ES-I3 (cell line): ENCODE measurements at regions not wholly inside any gene's neighbourhood (a gene's known extent, or its start where the extent isn't known, plus 50 kb on each side); places are given as distances from the start of the nearest gene placed in this dataset.

ENCODE experiments used
- H3K36me3 ChIP-seq: 2 replicates; pipeline ENCODE4 v1.6.1; 2013; ENCODE audit warnings: mild to moderate bottlenecking, low read length, control low read depth, moderate library complexity; ENCODE audit not compliant: insufficient read depth
- H3K4me1 ChIP-seq: 2 replicates; pipeline ENCODE4 v1.6.1; 2013; ENCODE audit warnings: mild to moderate bottlenecking, control low read depth, low read length; ENCODE audit not compliant: insufficient read depth
- H3K9ac ChIP-seq: 2 replicates; pipeline ENCODE4 v1.6.1; 2013; ENCODE audit warnings: low read depth, mild to moderate bottlenecking, low read length, moderate library complexity
- H3K9me3 ChIP-seq: 2 replicates; pipeline ENCODE4 v1.6.1; 2013; ENCODE audit warnings: mild to moderate bottlenecking, low read length, moderate library complexity; ENCODE audit not compliant: control insufficient read depth, insufficient read depth

GRCh38 chr5:28917631-28918030, 1879.2 kb upstream of the CDH9 start:
- Histone ChIP-seq H3K36me3 (no peaks in the 10 kb centered on the region), H3K9ac (no peak overlapping the region), H3K9me3 (no peaks in the 10 kb centered on the region)

GRCh38 chr5:28914297-28914696, 1875.9 kb upstream of the CDH9 start:
- H3K36me3 ChIP-seq: no peaks in the 10 kb centered on the region

More at GRCh38 chr5:28917631-28918030, 1879.2 kb upstream of the CDH9 start:
- H3K4me1 ChIP-seq: no peaks in the 10 kb centered on the region; the same call in 1 of the 2 replicates

DNA sequence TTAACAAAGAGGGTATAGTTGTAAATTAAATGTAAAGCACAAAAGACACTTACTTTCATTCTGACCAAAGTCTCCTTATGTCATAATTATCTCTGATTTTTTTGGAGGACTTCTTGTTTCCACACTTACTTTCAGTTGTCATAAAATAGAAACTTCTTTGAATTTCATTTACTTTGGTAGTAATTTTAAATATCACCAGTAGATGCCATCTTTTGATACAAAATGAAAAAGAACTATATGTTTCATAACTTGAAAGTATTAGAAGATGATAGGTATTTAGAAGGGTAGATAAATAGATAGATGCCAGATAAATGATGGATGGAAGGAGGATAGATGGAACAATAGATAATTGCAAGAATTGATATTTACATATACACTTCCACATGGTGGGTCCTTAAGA, 1865.3 kb upstream of the CDH9 start:
- Histone ChIP-seq H3K36me3 (no peaks in the 10 kb centered on the region), H3K4me1 (no peaks in the 10 kb centered on the region), H3K9ac (no peak overlapping the region)

More at GRCh38 chr5:28914297-28914696, 1875.9 kb upstream of the CDH9 start:
- no peak overlapping the region for H3K9ac ChIP-seq
- H3K9me3 ChIP-seq: no peaks in the 10 kb centered on the region
- H3K4me1 ChIP-seq: no peaks in the 10 kb centered on the region; the same call in 1 of the 2 replicates

DNA sequence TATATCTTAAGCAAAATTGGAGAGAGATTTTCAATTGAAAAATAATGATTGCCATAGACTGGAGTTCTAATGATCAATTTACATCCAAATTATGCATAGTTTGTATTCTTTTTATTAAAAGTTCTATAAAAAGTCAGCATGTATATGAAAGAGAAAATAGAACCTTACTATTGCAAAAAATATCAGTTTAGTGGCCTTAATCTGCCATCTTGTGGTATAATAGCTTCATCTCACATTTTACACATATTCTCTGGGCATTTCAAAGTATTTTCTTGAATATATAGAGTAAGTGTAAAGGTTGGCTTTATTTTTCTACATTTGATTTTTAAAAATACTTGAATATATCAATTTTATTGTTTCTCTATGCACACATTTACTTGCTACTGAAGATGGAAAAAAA, 1858.6 kb upstream of the CDH9 start:
- H3K4me1 ChIP-seq: no peaks in the 10 kb centered on the region
- no peaks in the 10 kb centered on the region for H3K36me3 ChIP-seq
- H3K9me3 ChIP-seq: no peaks in the 10 kb centered on the region
- no peak overlapping the region for H3K9ac ChIP-seq

More for the DNA sequence above, 1865.3 kb upstream of the CDH9 start:
- H3K9me3 ChIP-seq: no peaks in the 10 kb centered on the region

DNA sequence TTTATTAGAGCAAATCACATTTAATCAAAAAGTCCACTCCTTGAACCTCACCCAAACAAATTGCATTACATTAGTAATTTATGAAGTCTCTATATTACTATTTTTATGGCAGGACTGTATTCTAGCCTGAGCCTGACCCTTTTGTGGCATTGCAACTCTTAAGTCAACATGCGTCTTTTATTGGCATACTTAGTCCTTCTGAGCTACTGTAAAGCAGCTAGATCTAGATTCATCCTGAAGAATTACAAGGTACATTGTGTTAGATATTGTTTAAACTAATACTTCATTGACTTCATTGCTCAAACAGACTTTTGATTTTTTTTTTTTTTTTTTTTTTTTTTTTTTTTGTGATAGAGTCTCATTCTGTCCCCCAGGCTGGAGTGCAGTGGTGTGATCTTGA, 1842.5 kb upstream of the CDH9 start:
- Histone ChIP-seq H3K4me1 (no peaks in the 10 kb centered on the region), H3K9ac (no peak overlapping the region), H3K9me3 (peaks cover under 1% of the 10 kb centered on the region; the same call in 1 of the 2 replicates)

DNA sequence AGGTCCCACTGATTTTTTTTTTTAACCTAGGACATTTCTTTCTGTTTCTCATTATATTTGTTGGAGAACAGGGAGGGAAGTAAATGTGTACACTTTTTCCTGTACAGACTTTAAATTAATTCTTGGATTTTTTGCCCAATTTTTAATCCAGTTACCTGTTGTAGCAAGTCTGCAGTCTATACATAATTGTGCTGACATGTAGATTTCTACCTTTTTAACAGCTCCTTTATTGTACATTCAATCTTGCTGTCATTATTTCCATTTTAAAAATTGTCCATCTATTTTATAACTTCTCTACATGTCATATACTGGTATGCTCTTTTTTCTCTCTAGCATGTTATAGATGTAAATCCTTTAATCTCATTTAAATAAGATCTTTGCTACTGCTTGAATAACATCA, 1838.7 kb upstream of the CDH9 start:
- Histone ChIP-seq H3K36me3 (no peaks in the 10 kb centered on the region), H3K4me1 (no peaks in the 10 kb centered on the region), H3K9ac (no peak overlapping the region), H3K9me3 (no peaks in the 10 kb centered on the region)

More for the DNA sequence above, 1842.5 kb upstream of the CDH9 start:
- no peaks in the 10 kb centered on the region for H3K36me3 ChIP-seq

DNA sequence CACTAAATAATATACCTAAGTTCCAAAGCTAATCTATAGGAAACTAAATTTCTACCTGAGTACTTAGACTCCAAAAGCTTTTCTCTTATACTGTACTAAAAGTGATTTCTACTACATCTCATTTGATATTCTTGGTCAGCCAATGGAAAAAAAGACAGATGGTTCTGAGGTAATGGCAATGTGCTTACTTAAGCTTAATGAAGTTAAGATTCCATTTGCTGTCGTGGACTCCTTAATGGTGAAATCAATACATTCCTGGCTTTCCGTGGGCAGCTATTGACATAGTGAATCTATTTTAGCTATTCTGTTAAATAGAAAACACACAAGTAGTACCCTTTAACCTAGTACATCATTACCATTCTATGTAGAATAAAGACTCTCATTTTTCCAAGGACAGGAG, 1825.6 kb upstream of the CDH9 start:
- H3K9me3 ChIP-seq: no peaks in the 10 kb centered on the region
- H3K4me1 ChIP-seq: no peaks in the 10 kb centered on the region; the same call in 1 of the 2 replicates
- H3K9ac ChIP-seq: no peak overlapping the region
- H3K36me3 ChIP-seq: no peaks in the 10 kb centered on the region

DNA sequence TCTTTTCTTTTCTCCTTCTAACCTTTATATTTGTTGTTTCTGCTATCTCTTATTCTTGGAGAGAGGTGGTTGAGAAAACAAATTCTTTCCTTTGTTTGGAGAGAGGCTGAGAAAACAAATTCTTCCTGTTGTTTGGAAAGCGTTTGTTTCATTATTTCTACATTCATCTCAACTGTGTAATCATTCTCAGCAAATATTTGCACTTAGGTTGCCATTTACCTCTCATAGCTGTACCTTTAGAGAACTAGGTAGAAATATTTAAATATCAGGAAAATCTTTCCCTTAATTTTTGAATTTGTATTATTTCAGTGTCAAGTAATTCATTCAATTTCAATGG, 1824.4 kb upstream of the CDH9 start:
- Histone ChIP-seq H3K9me3 (no peaks in the 10 kb centered on the region), H3K4me1 (no peaks in the 10 kb centered on the region; the same call in 1 of the 2 replicates), H3K9ac (no peak overlapping the region), H3K36me3 (no peaks in the 10 kb centered on the region)

GRCh38 chr5:28862137-28862859, 1823.9 kb upstream of the CDH9 start:
- Histone ChIP-seq H3K4me1 (no peaks in the 10 kb centered on the region; the same call in 1 of the 2 replicates), H3K9me3 (no peaks in the 10 kb centered on the region), H3K36me3 (no peaks in the 10 kb centered on the region), H3K9ac (no peak overlapping the region)

DNA sequence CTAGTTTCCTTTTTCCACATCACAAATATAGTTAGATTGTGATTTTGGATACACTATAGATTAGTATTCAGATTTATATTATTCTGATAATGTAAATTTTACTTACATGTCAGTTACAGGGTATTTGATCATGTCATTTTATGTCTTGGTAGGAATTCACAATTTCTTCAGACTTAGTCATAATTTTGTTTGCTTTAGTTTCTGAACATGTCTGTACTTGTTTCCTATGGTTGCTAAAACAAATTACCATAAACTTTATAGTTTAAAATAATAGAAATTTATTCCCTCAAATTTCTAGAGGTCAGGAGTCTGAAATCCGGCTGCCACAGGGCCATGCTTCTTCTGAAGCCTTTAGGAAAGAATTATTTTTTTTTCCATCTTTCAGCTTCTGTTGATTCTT, 1817.2 kb upstream of the CDH9 start:
- Histone ChIP-seq H3K9ac (no peak overlapping the region), H3K9me3 (no peaks in the 10 kb centered on the region), H3K4me1 (no peaks in the 10 kb centered on the region), H3K36me3 (no peaks in the 10 kb centered on the region)

- H3K9ac ChIP-seq: no peak overlapping the region
- no peaks in the 10 kb centered on the region for H3K4me1 ChIP-seq
- no peaks in the 10 kb centered on the region for H3K9me3 ChIP-seq
- H3K36me3 ChIP-seq: no peaks in the 10 kb centered on the region
Observed at GRCh38 chr5:28850320-28850921, 1812.0 kb upstream of the CDH9 start.

GRCh38 chr5:28831042-28831441, 1792.7 kb upstream of the CDH9 start:
- H3K4me1 ChIP-seq: no peaks in the 10 kb centered on the region
- no peaks in the 10 kb centered on the region for H3K36me3 ChIP-seq
- no peak overlapping the region for H3K9ac ChIP-seq
- H3K9me3 ChIP-seq: no peaks in the 10 kb centered on the region; the same call in 1 of the 2 replicates

DNA sequence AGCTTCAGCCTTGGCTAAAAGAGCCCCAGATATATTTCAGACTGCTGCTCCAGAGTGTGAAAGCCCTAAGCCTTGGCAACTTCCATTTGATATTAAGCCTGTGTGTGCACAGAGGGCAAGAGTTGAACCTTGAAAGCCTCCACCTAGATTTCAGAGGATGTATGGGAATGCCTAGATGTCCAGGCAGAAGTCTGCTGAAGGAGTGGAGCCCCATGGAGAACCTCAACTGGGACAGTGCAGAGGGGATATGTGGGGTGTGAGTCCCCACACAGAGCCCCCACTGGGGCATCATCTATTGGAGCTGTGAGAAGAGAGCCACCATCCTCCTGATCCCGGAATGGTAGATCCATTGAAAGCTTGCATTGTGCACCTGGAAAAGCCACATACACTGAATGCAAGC, 1784.8 kb upstream of the CDH9 start:
- H3K9ac ChIP-seq: no peak overlapping the region
- H3K9me3 ChIP-seq: peaks cover 4% of the 10 kb centered on the region; the same call in 1 of the 2 replicates
- no peaks in the 10 kb centered on the region for H3K4me1 ChIP-seq
- H3K36me3 ChIP-seq: no peaks in the 10 kb centered on the region

- H3K9me3 ChIP-seq: peaks cover 4% of the 10 kb centered on the region; the same call in 1 of the 2 replicates
- no peaks in the 10 kb centered on the region for H3K36me3 ChIP-seq
- no peaks in the 10 kb centered on the region for H3K4me1 ChIP-seq
- no peak overlapping the region for H3K9ac ChIP-seq
Observed at GRCh38 chr5:28822071-28822470, 1783.7 kb upstream of the CDH9 start.

DNA sequence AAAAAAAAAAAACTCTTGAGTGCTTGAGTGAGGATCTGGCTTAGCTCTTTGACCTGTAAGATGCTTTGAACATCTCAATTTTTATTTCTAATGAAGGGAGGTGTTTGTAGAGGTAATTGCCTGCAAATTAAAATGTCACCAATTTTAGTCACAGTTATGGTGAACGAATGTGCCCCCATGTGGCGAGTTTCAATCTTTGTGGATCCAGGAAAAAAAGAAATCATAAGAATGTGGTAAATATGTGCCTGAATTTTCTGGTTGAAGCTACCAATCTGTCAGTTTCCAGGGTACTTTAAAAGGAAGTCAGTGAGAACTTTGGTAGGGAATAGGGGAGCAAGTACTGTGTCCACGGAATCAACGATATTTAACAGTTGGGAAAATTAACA, 1772.4 kb upstream of the CDH9 start:
- Histone ChIP-seq H3K9me3 (no peaks in the 10 kb centered on the region), H3K36me3 (no peaks in the 10 kb centered on the region), H3K4me1 (no peaks in the 10 kb centered on the region), H3K9ac (no peak overlapping the region)
